Keratinocyte (primary cell): ENCODE measurements at regions not wholly inside any gene's neighbourhood (a gene's known extent, or its start where the extent isn't known, plus 50 kb on each side); places are given as distances from the start of the nearest gene placed in this dataset.

ENCODE experiments used
- DNase-seq: peaks from one replicate; pipeline ENCODE4 v3.0.0-alpha.2; 2011; ENCODE audit warnings: low read depth, missing footprints, low spot score
- FAIRE-seq: peaks from 2 replicates; lab custom pipeline; 2011; peaks lifted over from hg19 to GRCh38; lab: Jason Lieb, UNC
- H2AFZ ChIP-seq: 2 replicates; pipeline ENCODE4 v1.6.0; 2012; ENCODE audit warnings: low read length, control low read depth, inconsistent platforms; ENCODE audit not compliant: control insufficient read depth
- H3K27ac ChIP-seq: 2 replicates; pipeline ENCODE4 v1.5.1; 2011; ENCODE audit warnings: low read length; ENCODE audit not compliant: control insufficient read depth, insufficient read depth
- H3K27me3 ChIP-seq: 3 replicates; pipeline ENCODE4 v1.6.0; 2011; ENCODE audit warnings: low read length; ENCODE audit not compliant: control insufficient read depth, insufficient read depth; ENCODE audit errors: extremely low read depth
- H3K36me3 ChIP-seq, 2 experiments: 2 replicates in 1 of 2; 3 replicates in 1 of 2; pipeline ENCODE4 v1.5.1; 2011; ENCODE audit warnings: low read length in 2 of 2, mild to moderate bottlenecking in 1 of 2; ENCODE audit not compliant: control insufficient read depth in 2 of 2, insufficient read depth in 2 of 2; ENCODE audit errors: extremely low read depth in 1 of 2
- H3K4me1 ChIP-seq: 3 replicates; pipeline ENCODE4 v1.5.1; 2011; ENCODE audit warnings: low read length; ENCODE audit not compliant: control insufficient read depth, insufficient read depth; ENCODE audit errors: extremely low read depth
- H3K4me2 ChIP-seq: 3 replicates; pipeline ENCODE4 v1.6.0; 2011; ENCODE audit warnings: low read depth, low read length; ENCODE audit not compliant: control insufficient read depth, insufficient read depth; ENCODE audit errors: extremely low read depth
- H3K4me3 ChIP-seq, 3 experiments: fragments of 200-600 bp in 1 of 3; sonication (generic) in 1 of 3; 2 replicates in 2 of 3; 3 replicates in 1 of 3; pipeline ENCODE4 v1.5.1; 2011 to 2016; ENCODE audit warnings: low read length in 3 of 3, mild to moderate bottlenecking in 3 of 3, control low read depth in 2 of 3, inconsistent platforms in 1 of 3, low read depth in 1 of 3, mixed read lengths in 1 of 3, mixed run types in 1 of 3, moderate library complexity in 1 of 3; ENCODE audit not compliant: control insufficient read depth in 2 of 3, insufficient read depth in 2 of 3; ENCODE audit errors: extremely low read depth in 1 of 3
- H3K79me2 ChIP-seq: 2 replicates; pipeline ENCODE4 v1.6.0; 2012; ENCODE audit warnings: low read length; ENCODE audit not compliant: control insufficient read depth, insufficient read depth
- H3K9ac ChIP-seq: 3 replicates; pipeline ENCODE4 v1.6.0; 2011; ENCODE audit warnings: low read length; ENCODE audit not compliant: control insufficient read depth, insufficient read depth; ENCODE audit errors: extremely low read depth
- H3K9me1 ChIP-seq: 3 replicates; pipeline ENCODE4 v1.6.0; 2011; ENCODE audit warnings: low read length; ENCODE audit not compliant: control insufficient read depth, insufficient read depth; ENCODE audit errors: extremely low read depth
- H3K9me3 ChIP-seq: 2 replicates; pipeline ENCODE4 v1.5.1; 2012; ENCODE audit warnings: low read depth, low read length; ENCODE audit not compliant: control insufficient read depth
- H4K20me1 ChIP-seq: 3 replicates; pipeline ENCODE4 v1.6.0; 2011; ENCODE audit warnings: low read length; ENCODE audit not compliant: control insufficient read depth, insufficient read depth; ENCODE audit errors: extremely low read depth
- CTCF ChIP-seq, 3 experiments: IDR thresholded peaks in 1 of 3; conservative IDR thresholded peaks in 1 of 3; optimal IDR thresholded peaks in 1 of 3; 2 replicates in 2 of 3; 3 replicates in 1 of 3; pipeline versions ENCODE3 to v1.5.1; 2011; ENCODE audit warnings: low read length in 3 of 3, mild to moderate bottlenecking in 3 of 3, moderate library complexity in 2 of 3, control low read depth in 1 of 3, inconsistent platforms in 1 of 3; ENCODE audit not compliant: insufficient read depth in 2 of 3; ENCODE audit errors: extremely low read depth in 1 of 3
- EZH2 ChIP-seq: IDR thresholded peaks from one replicate; pipeline ENCODE4 v1.6.1; 2012; ENCODE audit warnings: inconsistent platforms, mild to moderate bottlenecking, low read length, moderate library complexity
- dilution Hi-C: fragments of 300-500 bp; cut with MboI; formaldehyde crosslinking; loops from one replicate; pipeline ENCODE4 v1.7.0; 2020; ENCODE audit warnings: low sequenced_read_pairs; ENCODE audit not compliant: extremely low pct_ligation_motif_present

- no peak for FAIRE-seq
- TF ChIP-seq CTCF (optimal IDR thresholded peaks at IDR 0.05 in 1 of 3, IDR thresholded peaks at IDR 0.05 in 1 of 3, conservative IDR thresholded peaks at IDR 0.05 in 1 of 3; ENCODE audit: extremely low read depth in 1 of 3, insufficient read depth in 2 of 3, low read length in 3 of 3), result no peak
- TF ChIP-seq EZH2, result no peak
- Histone ChIP-seq H3K27me3 (peaks cover 65% of the 10 kb centered on the region), H3K9me1 (no peaks in the 10 kb centered on the region), H3K79me2 (no peaks in the 10 kb centered on the region), H3K4me2 (no peak overlapping the region), H2AFZ (no peak overlapping the region), H3K27ac (no peak overlapping the region), H3K4me3 (no peak overlapping the region), H3K9me3 (no peaks in the 10 kb centered on the region), H3K4me1 (no peaks in the 10 kb centered on the region), H3K36me3 (no peaks in the 10 kb centered on the region), H4K20me1 (no peaks in the 10 kb centered on the region), H3K9ac (no peak overlapping the region)
- no peak for DNase-seq
- dilution Hi-C loops, result no loop called here
These were observed 151.7 kb downstream of the FOXL1 start for GRCh38 chr16:86730086-86730485.

GRCh38 chr16:86730597-86730996, 152.2 kb downstream of the FOXL1 start:
- H3K36me3 ChIP-seq, result no peaks in the 10 kb centered on the region
- no peak overlapping the region for H2AFZ ChIP-seq
- DNase-seq, result no peak
- no peaks in the 10 kb centered on the region for H3K9me1 ChIP-seq
- no peaks in the 10 kb centered on the region for H3K79me2 ChIP-seq
- H3K4me2 ChIP-seq, result no peak overlapping the region
- TF ChIP-seq CTCF (optimal IDR thresholded peaks at IDR 0.05 in 1 of 3, IDR thresholded peaks at IDR 0.05 in 1 of 3, conservative IDR thresholded peaks at IDR 0.05 in 1 of 3; ENCODE audit: extremely low read depth in 1 of 3, insufficient read depth in 2 of 3, low read length in 3 of 3) (no peak), EZH2 (no peak)
- no peak for FAIRE-seq
- H3K27ac ChIP-seq, result no peak overlapping the region
- H3K9me3 ChIP-seq, result no peaks in the 10 kb centered on the region
- dilution Hi-C loops, result no loop called here
- H3K9ac ChIP-seq, result no peak overlapping the region
- H4K20me1 ChIP-seq, result no peaks in the 10 kb centered on the region
- peaks cover 65% of the 10 kb centered on the region for H3K27me3 ChIP-seq
- H3K4me3 ChIP-seq, result no peak overlapping the region
- no peaks in the 10 kb centered on the region for H3K4me1 ChIP-seq
